ENCODE measurements at regions not wholly inside any gene's neighbourhood (a gene's known extent, or its start where the extent isn't known, plus 50 kb on each side); places are given as distances from the start of the nearest gene placed in this dataset.
"Not testable (repeated sequence)": the region's sequence is repeated elsewhere in the genome, so short reads cannot be mapped to it uniquely, and the experiment has no call there.

- no peak for DNase-seq
These were observed 251.2 kb upstream of the USP24 start for GRCh38 chr1:55466373-55466772.

- no peak for DNase-seq
These were observed 249.4 kb upstream of the USP24 start for GRCh38 chr1:55464550-55464949.

DNA sequence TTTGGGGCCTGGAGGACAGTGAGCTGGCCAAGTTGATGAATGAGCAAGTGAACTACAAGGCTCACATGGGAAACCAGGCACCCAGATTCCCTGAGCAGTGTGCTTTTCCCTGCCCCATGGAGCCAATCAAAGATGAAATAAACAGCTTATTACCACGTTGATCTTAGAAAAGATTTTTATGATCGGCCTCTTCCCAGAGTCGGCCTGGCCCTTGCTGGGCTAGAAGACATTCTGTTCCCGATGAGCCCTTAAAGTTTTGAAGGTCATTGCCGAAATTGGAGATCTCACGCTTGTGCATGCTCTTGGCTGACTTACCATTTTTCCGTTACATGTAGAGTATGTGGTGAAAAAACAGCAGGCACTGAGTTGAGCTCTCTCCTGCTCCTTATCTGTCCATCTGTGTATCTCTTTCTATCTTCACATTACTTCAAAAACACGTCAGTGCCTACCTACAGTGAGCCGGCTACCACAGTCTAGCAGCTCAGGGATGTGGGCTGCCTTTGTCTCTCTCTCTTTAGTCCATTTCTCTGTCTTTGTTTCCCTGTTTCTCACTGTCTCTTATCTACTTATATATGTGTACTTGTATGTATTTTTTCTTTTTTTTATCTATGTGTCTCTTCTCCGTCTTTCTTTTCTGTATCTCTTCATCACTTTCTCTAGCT, 248.8 kb upstream of the USP24 start:
- DNase-seq = no peak

- no peak for DNase-seq
These were observed 242.7 kb upstream of the USP24 start for GRCh38 chr1:55457874-55458273.

- DNase-seq = no peak
These were observed 241.8 kb upstream of the USP24 start for GRCh38 chr1:55456971-55457370.

GRCh38 chr1:55448261-55448660, 233.1 kb upstream of the USP24 start:
- no peak for DNase-seq

- no peak for DNase-seq
These were observed 232.3 kb upstream of the USP24 start for GRCh38 chr1:55447488-55447887.

DNA sequence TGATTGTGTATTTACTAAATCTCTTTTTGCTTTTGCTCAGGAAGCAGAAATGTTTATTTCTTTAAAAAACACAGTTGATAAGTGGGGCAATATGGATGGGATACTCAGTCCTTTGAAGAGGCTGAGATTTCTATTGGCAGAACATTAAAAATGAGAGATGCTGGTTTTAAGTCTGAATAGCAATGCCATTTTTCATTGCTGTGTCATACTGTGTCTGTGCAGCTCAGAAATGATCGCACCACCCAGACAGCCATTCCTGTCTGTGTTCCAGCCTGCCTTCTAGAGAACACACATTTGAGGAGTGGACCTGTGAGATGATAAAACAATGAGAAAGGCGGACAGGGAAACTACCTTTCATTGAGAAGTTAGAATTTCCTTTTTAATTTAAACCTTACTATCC, 231.2 kb upstream of the USP24 start:
- DNase-seq = no peak

- no peak for DNase-seq
These were observed 230.3 kb upstream of the USP24 start for GRCh38 chr1:55445416-55445815.

DNA sequence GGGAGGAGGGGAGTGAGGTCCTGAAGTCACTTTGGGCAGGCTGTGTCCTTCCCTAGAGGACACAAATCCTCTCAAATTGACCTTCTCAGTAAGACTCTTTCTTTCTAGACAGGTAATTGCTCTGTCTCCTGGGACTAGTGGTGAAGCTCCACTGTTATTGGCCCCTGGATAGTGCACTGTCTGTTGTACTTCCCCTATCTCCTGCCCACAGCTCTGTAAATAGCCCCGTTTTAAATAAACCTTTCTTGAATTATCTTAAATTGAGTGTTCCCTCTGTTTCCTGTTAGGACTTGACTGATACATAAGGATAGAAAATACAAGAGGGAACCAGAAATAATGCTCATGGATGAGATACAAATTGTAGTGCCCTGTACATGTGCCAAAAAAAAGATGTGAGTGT, 229.5 kb upstream of the USP24 start:
- DNase-seq = no peak

- peak; percentile 7 for DNase-seq
These were observed 228.2 kb upstream of the USP24 start for GRCh38 chr1:55443175-55443915.

DNA sequence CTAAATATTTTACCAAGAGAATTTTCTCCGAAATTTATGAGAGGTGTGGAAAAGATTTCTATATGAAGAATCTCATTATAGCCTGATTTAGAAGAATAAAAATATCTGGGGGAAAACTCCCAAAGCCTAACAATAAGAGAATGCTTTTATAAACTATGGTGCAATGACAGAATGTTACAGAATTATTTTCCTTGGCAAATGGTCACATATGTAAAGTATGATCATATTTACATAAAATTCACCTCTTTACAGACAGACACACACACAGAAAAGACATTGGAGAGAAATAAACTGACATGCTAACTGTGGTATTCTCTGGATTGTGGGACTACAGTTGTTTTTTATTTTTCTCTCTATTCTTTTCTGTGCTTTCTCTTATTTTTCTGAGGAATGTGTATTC, 226.3 kb upstream of the USP24 start:
- no peak for DNase-seq

- no peak for DNase-seq
These were observed 222.5 kb upstream of the USP24 start for GRCh38 chr1:55437692-55438091.

GRCh38 chr1:55430720-55431119, 215.6 kb upstream of the USP24 start:
- DNase-seq = not testable (repeated sequence)

DNA sequence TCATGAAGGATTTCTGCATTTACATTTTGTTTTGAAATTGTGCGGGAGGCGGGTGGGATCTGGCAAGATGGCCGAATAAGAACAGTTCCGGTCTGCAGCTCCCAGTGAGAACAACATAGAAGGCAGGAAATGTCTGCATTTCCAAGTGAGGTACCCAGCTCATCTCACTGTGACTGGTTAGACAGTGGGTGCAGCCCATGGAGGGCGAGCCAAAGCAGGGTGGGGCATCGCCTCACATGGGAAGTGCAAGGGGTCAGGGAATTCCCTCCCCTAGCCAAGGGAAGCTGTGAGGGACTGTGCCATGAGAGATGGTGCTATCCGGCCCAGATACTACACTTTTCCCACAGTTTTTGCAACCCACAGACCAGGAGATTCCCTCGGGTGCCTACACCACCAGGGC, 215.0 kb upstream of the USP24 start:
- not testable (repeated sequence) for DNase-seq

GRCh38 chr1:55428944-55429931, 214.1 kb upstream of the USP24 start:
- no peak for DNase-seq

- no peak for DNase-seq
These were observed 213.1 kb upstream of the USP24 start for GRCh38 chr1:55428231-55428630.

GRCh38 chr1:55427606-55428005, 212.4 kb upstream of the USP24 start:
- no peak for DNase-seq

DNA sequence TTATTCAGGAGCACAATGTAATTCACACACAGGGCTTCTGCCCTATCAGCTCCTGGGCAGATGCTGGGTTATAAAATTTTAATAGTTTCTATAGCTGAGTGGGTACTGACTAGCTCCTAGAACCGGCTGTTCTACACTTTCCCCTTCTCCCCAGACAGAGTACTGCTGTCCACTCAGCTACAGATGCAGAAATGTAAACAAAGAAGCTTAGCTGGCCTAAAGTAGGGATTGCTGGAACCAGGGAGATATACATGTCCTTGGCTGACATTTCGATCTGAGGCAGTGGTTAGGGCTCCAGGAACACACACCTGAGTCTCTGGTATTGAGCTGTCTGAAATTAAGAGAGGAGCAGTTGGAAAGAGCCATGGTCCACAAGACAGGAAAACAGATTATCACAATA, 211.5 kb upstream of the USP24 start:
- no peak for DNase-seq

- DNase-seq = no peak
These were observed 211.0 kb upstream of the USP24 start for GRCh38 chr1:55426156-55426555.

DNA sequence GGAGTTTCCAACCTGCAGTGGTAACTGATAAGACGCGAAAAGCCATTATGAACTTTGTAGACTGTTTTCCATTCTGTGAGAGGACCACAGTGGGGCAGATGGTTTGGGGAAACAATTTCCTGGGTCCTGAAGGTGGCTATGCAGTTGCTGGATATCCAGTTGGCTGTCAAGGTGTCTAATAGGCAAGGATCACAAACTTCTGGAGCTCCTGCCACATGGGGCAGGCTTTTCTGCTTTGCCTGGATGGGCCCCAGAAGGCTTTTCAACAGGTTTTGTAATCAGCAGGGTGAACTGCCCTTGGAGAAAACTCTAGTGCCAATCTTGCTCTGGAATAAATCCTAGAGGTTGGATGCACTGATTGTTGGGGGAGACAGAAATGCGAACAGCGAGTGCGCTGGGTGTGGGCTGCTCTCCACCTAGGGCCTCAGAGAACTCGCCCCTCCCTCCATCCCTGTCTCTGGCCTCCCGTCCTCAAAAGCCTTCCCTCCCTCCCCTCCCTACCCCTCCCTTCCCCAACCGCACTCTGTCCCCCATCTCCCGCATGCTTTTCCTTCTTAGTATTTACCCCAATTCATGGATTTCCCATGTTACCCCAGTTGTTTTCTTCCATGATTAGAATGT, 210.3 kb upstream of the USP24 start:
- no peak for DNase-seq

- no peak for DNase-seq
These were observed 208.2 kb upstream of the USP24 start for GRCh38 chr1:55423376-55423775.

All from NCI-H69 (cell line).